Endothelial cell of umbilical vein (primary cell): ENCODE measurements at regions not wholly inside any gene's neighbourhood (a gene's known extent, or its start where the extent isn't known, plus 50 kb on each side); places are given as distances from the start of the nearest gene placed in this dataset.

ENCODE experiments used
- BruUV-seq: library from RNA; stranded (reverse); fragments of 400-500 nt; replicated peaks from 2 replicates; lab custom pipeline; 2021; lab: Mats Ljungman, UMichigan
- CTCF ChIA-PET: fragments of 300-600, 350-600 bp; sonication (Branson Sonifier 250); formaldehyde crosslinking; loops from one replicate; lab custom pipeline; 2021; ENCODE audit warnings: antibody characterized with exemption, inconsistent platforms; lab: Charles Lee
- POLR2A ChIA-PET: fragments of 300-600, 350-600 bp; sonication (Branson Sonifier 250); formaldehyde crosslinking; loops from one replicate; lab custom pipeline; 2021; ENCODE audit warnings: antibody characterized with exemption, inconsistent platforms; lab: Charles Lee
- DNase-seq: peaks from one replicate; pipeline ENCODE4 v3.0.0-alpha.2; 2011; ENCODE audit warnings: low read depth, low spot score
- FAIRE-seq: peaks from 2 replicates; lab custom pipeline; 2011; peaks lifted over from hg19 to GRCh38; lab: Jason Lieb, UNC
- H2AFZ ChIP-seq: 2 replicates; pipeline ENCODE4 v1.6.0; 2012; ENCODE audit warnings: low read depth, low read length, control low read depth, inconsistent platforms
- H3K27ac ChIP-seq: 2 replicates; pipeline ENCODE4 v1.5.1; 2011; ENCODE audit warnings: low read depth, mild to moderate bottlenecking, control low read depth, low read length, moderate library complexity; ENCODE audit not compliant: insufficient read depth
- H3K27me3 ChIP-seq, 2 experiments: 2 replicates each; pipeline versions ENCODE4 v1.6.0 to v1.6.1; 2011; ENCODE audit warnings: low read length in 2 of 2, mixed read lengths in 1 of 2; ENCODE audit not compliant: control insufficient read depth in 2 of 2, insufficient read depth in 2 of 2
- H3K36me3 ChIP-seq, 2 experiments: 2 replicates in 1 of 2; 3 replicates in 1 of 2; pipeline ENCODE4 v1.5.1; 2011; ENCODE audit warnings: low read length in 2 of 2, mild to moderate bottlenecking in 1 of 2, moderate library complexity in 1 of 2; ENCODE audit not compliant: control insufficient read depth in 2 of 2, insufficient read depth in 2 of 2; ENCODE audit errors: extremely low read depth in 1 of 2
- H3K4me1 ChIP-seq: 3 replicates; pipeline ENCODE4 v1.5.1; 2011; ENCODE audit warnings: mild to moderate bottlenecking, low read length; ENCODE audit not compliant: control insufficient read depth, insufficient read depth; ENCODE audit errors: extremely low read depth
- H3K4me2 ChIP-seq: 2 replicates; pipeline ENCODE4 v1.6.1; 2011; ENCODE audit warnings: low read length, control low read depth, mixed read lengths; ENCODE audit not compliant: insufficient read depth
- H3K4me3 ChIP-seq, 3 experiments: fragments of 200-600 bp in 1 of 3; sonication (generic), shearing (Covaris generic) in 1 of 3; replicated peaks in 1 of 3; 2 replicates each; pipeline ENCODE4 v1.5.1; 2011 to 2016; ENCODE audit warnings: control low read depth in 3 of 3, low read length in 3 of 3, mild to moderate bottlenecking in 2 of 3, inconsistent platforms in 1 of 3, low read depth in 1 of 3, moderate library complexity in 1 of 3; ENCODE audit not compliant: insufficient read depth in 1 of 3
- H3K79me2 ChIP-seq: 2 replicates; pipeline ENCODE4 v1.6.0; 2012; ENCODE audit warnings: low read length, inconsistent platforms; ENCODE audit not compliant: control insufficient read depth, insufficient read depth
- H3K9ac ChIP-seq: replicated peaks from 2 replicates; pipeline ENCODE3; 2011; ENCODE audit warnings: low read length, control low read depth; ENCODE audit not compliant: insufficient read depth; ENCODE audit errors: extremely low read depth
- H3K9me1 ChIP-seq: replicated peaks from 3 replicates; pipeline ENCODE4 v1.6.0; 2011; ENCODE audit warnings: mild to moderate bottlenecking, low read length; ENCODE audit not compliant: control insufficient read depth, insufficient read depth; ENCODE audit errors: extremely low read depth
- H3K9me3 ChIP-seq: replicated peaks from 2 replicates; pipeline ENCODE4 v1.5.1; 2012; ENCODE audit warnings: low read length, inconsistent platforms; ENCODE audit not compliant: control insufficient read depth, insufficient read depth
- H4K20me1 ChIP-seq: replicated peaks from 2 replicates; pipeline ENCODE3; 2011; ENCODE audit warnings: mild to moderate bottlenecking, low read length; ENCODE audit not compliant: control insufficient read depth, insufficient read depth; ENCODE audit errors: extremely low read depth
- EZH2 ChIP-seq: IDR thresholded peaks from 2 replicates; pipeline ENCODE4 v1.6.1; 2012; ENCODE audit warnings: borderline replicate concordance, low read depth, mild to moderate bottlenecking, moderate library complexity, low read length, inconsistent platforms; ENCODE audit not compliant: severe bottlenecking
- FOS ChIP-seq: IDR thresholded peaks from 2 replicates; pipeline ENCODE4 v1.6.1; 2011; ENCODE audit warnings: mild to moderate bottlenecking, low read length, moderate library complexity, borderline replicate concordance; ENCODE audit not compliant: insufficient read depth
- GATA2 ChIP-seq: IDR thresholded peaks from 2 replicates; pipeline ENCODE4 v1.7.0; 2011; ENCODE audit warnings: low read depth, mild to moderate bottlenecking, moderate library complexity, mixed read lengths, low read length; ENCODE audit not compliant: insufficient read length, insufficient read depth
- JUN ChIP-seq: IDR thresholded peaks from 2 replicates; pipeline ENCODE4 v1.6.1; 2011; ENCODE audit warnings: borderline replicate concordance, low read depth; ENCODE audit not compliant: insufficient read length, insufficient read depth
- MYC ChIP-seq: IDR thresholded peaks from one replicate; pipeline ENCODE4 v1.6.1; 2011; ENCODE audit warnings: mild to moderate bottlenecking, low read depth, low read length
- POLR2A ChIP-seq: IDR thresholded peaks from 2 replicates; pipeline ENCODE4 v1.6.1; 2012; ENCODE audit warnings: low read depth, mild to moderate bottlenecking, control low read depth, low read length
- dilution Hi-C: fragments of 300-500 bp; cut with MboI; formaldehyde crosslinking; loops from one replicate; pipeline ENCODE4 v1.15.0; 2019; ENCODE audit warnings: low sequenced_read_pairs; ENCODE audit not compliant: extremely low pct_ligation_motif_present
- intact Hi-C: fragments of 100-400 bp; cut with micrococcal nuclease; formaldehyde crosslinking; loops from one replicate; pipeline ENCODE4 v1.10.0; 2022
- TF ChIP-seq, protein P1 (sequence below), 2 donors: IDR thresholded peaks; 1 replicate in 1 of 2; 2 replicates in 1 of 2; pipeline ENCODE4 v1.5.1; 2011; ENCODE audit warnings: low read length in 2 of 2, mild to moderate bottlenecking in 2 of 2, moderate library complexity in 2 of 2, control low read depth in 1 of 2, inconsistent platforms in 1 of 2, low read depth in 1 of 2; ENCODE audit not compliant: insufficient read depth in 1 of 2; ENCODE audit errors: extremely low read depth in 1 of 2
- TF ChIP-seq, protein P2 (sequence below): IDR thresholded peaks from 2 replicates; pipeline ENCODE4 v1.6.1; 2011; ENCODE audit not compliant: insufficient read depth, insufficient read length

DNA sequence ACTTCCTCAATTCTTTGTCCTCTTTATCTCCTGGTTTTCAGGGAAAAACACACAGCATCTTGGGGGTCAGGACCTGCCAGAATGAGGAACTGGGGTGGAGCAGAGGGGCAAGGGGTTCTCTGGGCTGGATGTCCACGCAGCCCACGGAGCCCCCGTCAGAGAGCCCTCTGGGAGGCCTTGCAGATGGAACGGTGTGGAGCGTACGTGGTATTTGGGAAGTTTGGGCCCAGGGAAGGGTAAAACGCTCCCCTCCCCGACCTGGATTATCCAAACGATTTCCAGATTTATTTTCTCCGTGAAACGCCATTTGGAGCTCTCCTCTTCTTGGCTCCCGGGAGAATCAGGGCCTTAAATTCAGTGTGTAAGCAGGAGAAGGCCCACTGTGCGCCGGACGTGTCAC, 51.7 kb upstream of the ZNF536 start:
- BruUV-seq: no TSS peak
- ChIA-PET POLR2A (no interaction called here), CTCF (no interaction called here)
- no peaks in the 10 kb centered on the region for H3K79me2 ChIP-seq
- no peak overlapping the region for H2AFZ ChIP-seq
- H3K4me1 ChIP-seq: no peaks in the 10 kb centered on the region
- no peaks in the 10 kb centered on the region for H4K20me1 ChIP-seq
- H3K9me1 ChIP-seq: no peaks in the 10 kb centered on the region
- dilution Hi-C loops (no loop called here), intact Hi-C loops (no loop called here)
- no peak for TF ChIP-seq FOS
- H3K4me2 ChIP-seq: no peak overlapping the region
- no peaks in the 10 kb centered on the region for H3K27me3 ChIP-seq
- no peak for FAIRE-seq
- no peaks in the 10 kb centered on the region for H3K9me3 ChIP-seq
- no peak overlapping the region for H3K4me3 ChIP-seq
- H3K9ac ChIP-seq: no peak overlapping the region
- no peaks in the 10 kb centered on the region for H3K36me3 ChIP-seq
- no peak overlapping the region for H3K27ac ChIP-seq
- DNase-seq: no peak

DNA sequence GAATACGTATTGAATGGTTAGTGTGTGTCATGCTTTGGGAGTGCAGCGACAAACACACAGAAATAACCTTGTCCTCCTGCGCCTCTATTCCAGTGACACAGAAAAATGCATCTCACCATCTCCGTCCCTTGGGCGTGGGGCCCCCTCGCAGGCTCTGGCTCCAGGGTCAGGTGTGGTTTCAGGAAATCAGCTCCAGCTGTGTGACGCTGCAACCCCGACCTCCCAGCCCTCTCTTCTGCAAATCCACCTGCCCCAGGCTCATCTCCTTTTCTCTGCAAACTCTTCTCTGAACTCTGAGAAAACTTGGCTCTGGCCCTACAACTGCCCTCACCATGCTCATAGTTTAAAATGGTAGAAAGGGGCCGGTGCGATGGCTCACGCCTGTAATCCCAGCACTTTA, 51.3 kb upstream of the ZNF536 start:
- intact Hi-C loops: no loop called here
- CTCF ChIA-PET: no interaction called here
- BruUV-seq: no TSS peak

More for the DNA sequence above, 51.3 kb upstream of the ZNF536 start:
- Histone ChIP-seq H3K4me2 (no peak overlapping the region), H3K9me1 (no peaks in the 10 kb centered on the region), H3K4me1 (no peaks in the 10 kb centered on the region), H3K9me3 (no peaks in the 10 kb centered on the region), H3K9ac (no peak overlapping the region), H3K79me2 (no peaks in the 10 kb centered on the region), H3K36me3 (no peaks in the 10 kb centered on the region), H3K27ac (no peak overlapping the region), H3K4me3 (no peak overlapping the region), H2AFZ (no peak overlapping the region), H3K27me3 (no peaks in the 10 kb centered on the region), H4K20me1 (no peaks in the 10 kb centered on the region)
- dilution Hi-C loops: no loop called here
- FAIRE-seq (no peak), DNase-seq (no peak)
- POLR2A ChIA-PET: no interaction called here
- TF ChIP-seq MYC: no peak
- TF ChIP-seq, protein P1, sequence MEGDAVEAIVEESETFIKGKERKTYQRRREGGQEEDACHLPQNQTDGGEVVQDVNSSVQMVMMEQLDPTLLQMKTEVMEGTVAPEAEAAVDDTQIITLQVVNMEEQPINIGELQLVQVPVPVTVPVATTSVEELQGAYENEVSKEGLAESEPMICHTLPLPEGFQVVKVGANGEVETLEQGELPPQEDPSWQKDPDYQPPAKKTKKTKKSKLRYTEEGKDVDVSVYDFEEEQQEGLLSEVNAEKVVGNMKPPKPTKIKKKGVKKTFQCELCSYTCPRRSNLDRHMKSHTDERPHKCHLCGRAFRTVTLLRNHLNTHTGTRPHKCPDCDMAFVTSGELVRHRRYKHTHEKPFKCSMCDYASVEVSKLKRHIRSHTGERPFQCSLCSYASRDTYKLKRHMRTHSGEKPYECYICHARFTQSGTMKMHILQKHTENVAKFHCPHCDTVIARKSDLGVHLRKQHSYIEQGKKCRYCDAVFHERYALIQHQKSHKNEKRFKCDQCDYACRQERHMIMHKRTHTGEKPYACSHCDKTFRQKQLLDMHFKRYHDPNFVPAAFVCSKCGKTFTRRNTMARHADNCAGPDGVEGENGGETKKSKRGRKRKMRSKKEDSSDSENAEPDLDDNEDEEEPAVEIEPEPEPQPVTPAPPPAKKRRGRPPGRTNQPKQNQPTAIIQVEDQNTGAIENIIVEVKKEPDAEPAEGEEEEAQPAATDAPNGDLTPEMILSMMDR (IDR thresholded peaks at IDR 0.05; ENCODE audit: extremely low read depth in 1 of 2, insufficient read depth in 1 of 2, low read depth in 1 of 2, low read length in 2 of 2): no peak
- TF ChIP-seq EZH2: no peak
- TF ChIP-seq, protein P2, sequence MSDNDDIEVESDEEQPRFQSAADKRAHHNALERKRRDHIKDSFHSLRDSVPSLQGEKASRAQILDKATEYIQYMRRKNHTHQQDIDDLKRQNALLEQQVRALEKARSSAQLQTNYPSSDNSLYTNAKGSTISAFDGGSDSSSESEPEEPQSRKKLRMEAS: no peak
- no peak for TF ChIP-seq GATA2
- no peak for TF ChIP-seq FOS
- TF ChIP-seq JUN: no peak
- TF ChIP-seq POLR2A: no peak
